ENCODE measurements at regions not wholly inside any gene's neighbourhood (a gene's known extent, or its start where the extent isn't known, plus 50 kb on each side); places are given as distances from the start of the nearest gene placed in this dataset.

DNA sequence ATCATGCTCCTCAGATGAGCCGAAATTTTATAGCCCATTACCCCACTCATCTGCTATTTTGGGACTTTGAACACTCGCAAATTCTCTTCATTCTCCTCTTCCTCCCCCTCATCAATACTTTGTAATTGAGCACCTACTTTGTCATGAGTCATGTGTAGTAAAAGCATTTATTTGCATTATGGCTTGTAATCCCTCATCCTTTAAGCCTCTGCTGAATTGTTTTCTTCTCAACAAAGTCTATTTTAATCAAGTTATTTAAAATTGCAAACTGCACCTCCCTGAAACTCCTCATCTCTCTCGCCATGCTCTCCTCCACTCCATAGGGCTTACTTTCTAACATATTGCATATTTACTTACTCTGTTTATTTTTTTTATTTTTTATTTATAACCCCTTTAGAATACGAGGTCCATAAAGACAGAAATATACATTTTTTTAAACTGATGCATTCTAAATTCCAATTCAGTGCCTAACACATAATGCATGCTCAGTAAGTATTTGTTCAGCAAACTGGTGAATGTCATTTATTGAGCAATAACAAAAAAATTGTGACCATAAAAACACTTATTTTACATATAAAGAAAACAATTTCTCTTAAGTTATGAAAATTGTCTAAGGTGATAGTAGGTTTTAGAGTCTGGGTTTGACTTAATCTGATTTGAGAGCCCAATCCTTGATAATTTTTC, 161.7 kb downstream of the FASLG start:
- Histone ChIP-seq H2AK9ac (replicated peaks; ENCODE audit: low read depth, low read length, poor library complexity) (no peak overlapping the region), H2AK5ac (ENCODE audit: low read depth, low read length) (0 out of 2 replicates have a peak overlapping the region, but pooled peaks have one; percentile 84), H4K5ac (ENCODE audit: low read depth, low read length) (no peak overlapping the region), H3K9ac (ENCODE audit: low read depth, low read length) (no peak overlapping the region), H4K8ac (ENCODE audit: low read depth in 2 of 2, low read length in 2 of 2) (peak overlapping the region; percentile 22 to 52; a peak in 1 of 4 replicates), H3K36me3 (ENCODE audit: control insufficient read depth, insufficient read depth, low read length) (no peaks in the 10 kb centered on the region), H3K56ac (ENCODE audit: extremely low read depth, insufficient read depth, low read length) (no peak overlapping the region), H3K18ac (ENCODE audit: low read depth, low read length) (peak overlapping the region; percentile 15; the same call in 1 of the 2 replicates), H3K14ac (replicated peaks; ENCODE audit: low read depth, low read length) (peak overlapping the region; percentile 76; the same call in 1 of the 2 replicates), H2BK20ac (ENCODE audit: low read depth, low read length) (peak overlapping the region; percentile 87), H2AFZ (replicated peaks; ENCODE audit: low read length, poor library complexity) (no peak overlapping the region), H3K27ac (ENCODE audit: insufficient read depth, low read length) (no peak overlapping the region), H3K79me1 (ENCODE audit: low read depth in 1 of 2, low read length in 2 of 2) (no peaks in the 10 kb centered on the region; a peak in 1 of 4 replicates), H3K4ac (ENCODE audit: low read depth, low read length) (peak overlapping the region; percentile 76; the same call in 1 of the 2 replicates), H4K91ac (ENCODE audit: insufficient read depth, low read depth, low read length) (0 out of 2 replicates have a peak overlapping the region, but pooled peaks have one; percentile 60), H3K4me1 (ENCODE audit: control insufficient read depth, insufficient read depth, low read length) (peaks cover 15% of the 10 kb centered on the region), H4K20me1 (ENCODE audit: insufficient read depth, low read length) (no peaks in the 10 kb centered on the region), H3K9me3 (ENCODE audit: control insufficient read depth, insufficient read depth, low read length) (no peaks in the 10 kb centered on the region), H3K27me3 (ENCODE audit: control insufficient read depth, insufficient read depth, low read length) (no peaks in the 10 kb centered on the region), H2BK15ac (ENCODE audit: low read depth, low read length) (peak overlapping the region; percentile 73; the same call in 1 of the 3 replicates), H3K4me3 (ENCODE audit: insufficient read depth, low read depth, low read length) (no peak overlapping the region), H3K4me2 (ENCODE audit: low read depth, low read length) (no peak overlapping the region), H3K9me1 (ENCODE audit: insufficient read depth, low read length) (peaks cover 17% of the 10 kb centered on the region), H3K23ac (ENCODE audit: low read depth, low read length) (0 out of 2 replicates have a peak overlapping the region, but pooled peaks have one; percentile 64), H2BK5ac (ENCODE audit: low read depth, low read length, poor library complexity, severe bottlenecking) (peak overlapping the region; percentile 48), H2BK120ac (ENCODE audit: low read depth, low read length) (peak overlapping the region; percentile 84; the same call in 1 of the 2 replicates)
- no peak; the same call in 1 of the 2 replicates for ATAC-seq (ENCODE audit: low read depth)
- TF ChIP-seq MAZ (IDR thresholded peaks at IDR 0.05; ENCODE audit: borderline replicate concordance, low read depth, low read length) (no peak), CEBPB (IDR thresholded peaks at IDR 0.05; ENCODE audit: low read depth, low read length) (peak; percentile 82)
- no CpG with 5 or more reads among the region's 4 CpGs for WGBS, 2 experiments (ENCODE audit: extremely low coverage in 2 of 2, insufficient read length in 1 of 2)
- ChIA-PET POLR2A (ENCODE audit: unreplicated experiment) (interaction anchor here (0.6 kb wide), 1 partner anchor 94 kb away, joined by 4 read pairs; no protein-coding TSS in a partner anchor), CTCF (no interaction called here)
- intact Hi-C loops (cut with micrococcal nuclease) (loop anchor here (2.0 kb wide), 1 partner anchor 74 kb away; no protein-coding TSS in a partner anchor), dilution Hi-C loops (cut with HindIII; ENCODE audit: low sequenced_read_pairs, unreplicated experiment) (no loop called here), in situ Hi-C loops (cut with MboI; ENCODE audit: low sequenced_read_pairs) (loop anchor here (5.0 to 10.0 kb wide), 2 partner anchors 387 to 594 kb away; partner anchors contain the start of gene TNFSF4)
- no TSS peak for BruUV-seq (replicated peaks)
- DNase-seq, result peak; percentile 38

Data from IMR-90 (cell line).